Thyroid gland (tissue), 4 donors: ENCODE measurements at regions not wholly inside any gene's neighbourhood (a gene's known extent, or its start where the extent isn't known, plus 50 kb on each side); places are given as distances from the start of the nearest gene placed in this dataset.

Experiments
- POLR2A ChIP-seq, 2 donors: fragments of 450-650 bp; IDR thresholded peaks; one replicate each; pipeline ENCODE4 v1.6.1; 2017; ENCODE audit warnings: antibody characterized with exemption in 2 of 2, mild to moderate bottlenecking in 2 of 2, moderate library complexity in 1 of 2
- TF ChIP-seq, protein P1 (sequence below), 6 experiments: fragments of 200-600 bp in 3 of 6; fragments of 450-650 bp in 3 of 6; sonication (generic) in 3 of 6; IDR thresholded peaks; one replicate each; pipeline ENCODE4 v1.5.1; 2016 to 2019; ENCODE audit warnings: antibody characterized with exemption in 6 of 6, mild to moderate bottlenecking in 2 of 6, inconsistent platforms in 1 of 6, moderate library complexity in 1 of 6

DNA sequence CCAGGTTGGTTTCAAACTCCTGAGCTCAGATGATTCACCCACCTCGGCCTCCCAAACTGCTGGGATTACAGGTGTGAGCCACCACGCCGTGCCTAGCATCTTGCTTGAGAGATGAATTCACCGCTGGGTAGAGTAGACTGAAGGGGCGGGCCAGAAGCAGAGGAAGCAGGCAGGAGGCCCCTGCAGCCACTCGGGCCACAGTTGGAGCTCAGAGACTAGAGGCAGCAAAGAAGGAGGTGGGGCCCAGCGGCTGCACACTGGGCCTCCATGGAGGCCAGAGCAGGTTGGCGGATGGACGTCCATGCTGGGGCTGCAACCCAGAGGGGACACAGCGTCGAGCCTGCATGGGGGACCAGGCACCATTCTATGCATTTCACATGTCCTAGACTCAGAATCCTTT, 88.4 kb upstream of the FGF3 start:
- TF ChIP-seq, protein P1, sequence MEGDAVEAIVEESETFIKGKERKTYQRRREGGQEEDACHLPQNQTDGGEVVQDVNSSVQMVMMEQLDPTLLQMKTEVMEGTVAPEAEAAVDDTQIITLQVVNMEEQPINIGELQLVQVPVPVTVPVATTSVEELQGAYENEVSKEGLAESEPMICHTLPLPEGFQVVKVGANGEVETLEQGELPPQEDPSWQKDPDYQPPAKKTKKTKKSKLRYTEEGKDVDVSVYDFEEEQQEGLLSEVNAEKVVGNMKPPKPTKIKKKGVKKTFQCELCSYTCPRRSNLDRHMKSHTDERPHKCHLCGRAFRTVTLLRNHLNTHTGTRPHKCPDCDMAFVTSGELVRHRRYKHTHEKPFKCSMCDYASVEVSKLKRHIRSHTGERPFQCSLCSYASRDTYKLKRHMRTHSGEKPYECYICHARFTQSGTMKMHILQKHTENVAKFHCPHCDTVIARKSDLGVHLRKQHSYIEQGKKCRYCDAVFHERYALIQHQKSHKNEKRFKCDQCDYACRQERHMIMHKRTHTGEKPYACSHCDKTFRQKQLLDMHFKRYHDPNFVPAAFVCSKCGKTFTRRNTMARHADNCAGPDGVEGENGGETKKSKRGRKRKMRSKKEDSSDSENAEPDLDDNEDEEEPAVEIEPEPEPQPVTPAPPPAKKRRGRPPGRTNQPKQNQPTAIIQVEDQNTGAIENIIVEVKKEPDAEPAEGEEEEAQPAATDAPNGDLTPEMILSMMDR (IDR thresholded peaks at IDR 0.05), result no peak
- no peak for TF ChIP-seq POLR2A (IDR thresholded peaks at IDR 0.05)
